Adipocyte (in vitro differentiated cells): ENCODE measurements at regions not wholly inside any gene's neighbourhood (a gene's known extent, or its start where the extent isn't known, plus 50 kb on each side); places are given as distances from the start of the nearest gene placed in this dataset.

Experiments used
- DNase-seq: peaks from one replicate; pipeline ENCODE4 v3.0.0-alpha.2; 2015; ENCODE audit warnings: low read depth
- H3K27me3 ChIP-seq: replicated peaks from 2 replicates; pipeline ENCODE4 v1.7.0; 2013; ENCODE audit warnings: mild to moderate bottlenecking, low read length, moderate library complexity; ENCODE audit not compliant: control insufficient read depth, insufficient read depth
- H3K36me3 ChIP-seq: 2 replicates; pipeline ENCODE4 v1.7.0; 2013; ENCODE audit warnings: low read length, mild to moderate bottlenecking, moderate library complexity; ENCODE audit not compliant: control insufficient read depth, insufficient read depth, severe bottlenecking
- H3K4me1 ChIP-seq: 2 replicates; pipeline ENCODE4 v1.7.0; 2013; ENCODE audit warnings: mild to moderate bottlenecking, low read length, moderate library complexity; ENCODE audit not compliant: control insufficient read depth, insufficient read depth
- H3K4me3 ChIP-seq: 2 replicates; pipeline ENCODE4 v1.7.0; 2013; ENCODE audit warnings: mild to moderate bottlenecking, low read length, moderate library complexity
- H3K9ac ChIP-seq: 2 replicates; pipeline ENCODE4 v1.7.0; 2013; ENCODE audit warnings: mild to moderate bottlenecking, low read length, moderate library complexity
- H3K9me3 ChIP-seq: 2 replicates; pipeline ENCODE4 v1.7.0; 2013; ENCODE audit warnings: mild to moderate bottlenecking, low read length, moderate library complexity; ENCODE audit not compliant: control insufficient read depth

DNA sequence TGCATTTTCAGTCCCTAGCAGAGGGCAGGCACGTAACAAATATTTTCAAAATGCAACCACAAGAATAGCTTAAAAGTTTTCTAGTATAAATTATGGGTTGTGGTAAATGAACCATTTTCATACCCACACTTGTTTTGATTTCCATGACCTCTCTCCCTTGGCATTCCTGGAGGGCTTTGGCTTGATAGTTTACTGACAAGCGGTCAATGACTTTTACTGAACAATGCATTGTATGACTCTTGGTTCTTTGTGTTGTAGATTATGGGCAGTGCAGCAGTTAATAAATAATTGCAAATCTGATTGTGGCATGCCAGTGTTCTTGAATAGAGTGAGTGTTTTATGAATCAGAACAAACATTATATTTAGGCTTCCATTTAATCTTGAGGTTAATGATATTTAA is 285.2 kb upstream of the ARX start:
- H3K36me3 ChIP-seq = no peaks in the 10 kb centered on the region
- H3K9me3 ChIP-seq = no peaks in the 10 kb centered on the region
- H3K4me3 ChIP-seq = no peak overlapping the region
- no peak for DNase-seq
- H3K27me3 ChIP-seq = peaks cover 3% of the 10 kb centered on the region
- H3K4me1 ChIP-seq = no peaks in the 10 kb centered on the region
- H3K9ac ChIP-seq = no peak overlapping the region

DNA sequence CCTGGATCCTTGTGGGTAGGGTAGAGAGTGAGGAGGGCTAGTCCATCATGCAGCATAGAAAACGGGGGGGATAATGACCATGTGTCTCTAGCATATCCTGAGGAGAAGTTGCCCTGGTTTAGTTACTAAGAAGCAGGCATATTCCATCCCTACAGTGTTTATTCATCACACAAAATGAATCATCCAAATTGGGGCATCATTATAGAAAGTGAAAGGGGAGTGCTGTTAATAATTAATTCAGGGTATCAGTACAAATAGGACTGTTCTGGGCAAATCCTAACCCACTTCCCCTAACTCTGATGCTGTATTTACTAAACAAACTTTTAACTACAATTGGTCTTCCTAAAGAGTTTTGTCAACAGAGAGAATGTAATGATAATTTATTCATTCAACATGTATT is 281.1 kb upstream of the ARX start:
- H3K4me1 ChIP-seq = no peaks in the 10 kb centered on the region
- H3K9me3 ChIP-seq = no peaks in the 10 kb centered on the region
- no peaks in the 10 kb centered on the region for H3K36me3 ChIP-seq
- H3K27me3 ChIP-seq = peaks cover 3% of the 10 kb centered on the region
- no peak for DNase-seq
- no peak overlapping the region for H3K4me3 ChIP-seq
- H3K9ac ChIP-seq = no peak overlapping the region

GRCh38 chrX:25295466-25295865 is 279.7 kb upstream of the ARX start:
- H3K9ac ChIP-seq = no peak overlapping the region
- peaks cover 3% of the 10 kb centered on the region for H3K27me3 ChIP-seq
- no peaks in the 10 kb centered on the region for H3K36me3 ChIP-seq
- H3K9me3 ChIP-seq = no peaks in the 10 kb centered on the region
- no peak for DNase-seq
- H3K4me3 ChIP-seq = no peak overlapping the region
- no peaks in the 10 kb centered on the region for H3K4me1 ChIP-seq

- Histone ChIP-seq H3K4me3 (no peak overlapping the region), H3K36me3 (no peaks in the 10 kb centered on the region), H3K4me1 (no peaks in the 10 kb centered on the region), H3K9me3 (no peaks in the 10 kb centered on the region), H3K9ac (no peak overlapping the region), H3K27me3 (no peaks in the 10 kb centered on the region)
- no peak for DNase-seq
Observed at GRCh38 chrX:25290132-25290531, 274.4 kb upstream of the ARX start.

GRCh38 chrX:25288676-25289075 is 272.9 kb upstream of the ARX start:
- no peak for DNase-seq
- no peaks in the 10 kb centered on the region for H3K36me3 ChIP-seq

DNA sequence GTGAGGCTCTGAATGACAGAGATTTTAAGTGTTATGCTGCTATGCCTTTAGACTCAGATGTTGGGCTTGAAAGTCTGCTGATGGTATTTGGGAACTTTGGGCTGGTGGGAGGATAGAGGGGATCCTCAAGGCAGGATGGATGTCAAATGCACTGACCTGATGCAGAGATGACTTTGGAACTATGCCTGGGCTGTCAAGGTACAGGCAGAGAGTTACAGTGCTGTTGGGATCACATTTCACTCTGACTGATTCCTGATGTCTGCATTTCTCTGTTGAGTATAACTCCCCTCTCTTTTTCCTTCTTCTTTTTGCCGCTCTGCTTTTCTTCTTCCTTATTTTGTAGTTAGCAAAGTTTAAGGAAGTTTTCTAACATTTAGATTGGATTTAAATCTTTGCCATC is 271.8 kb upstream of the ARX start:
- Histone ChIP-seq H3K4me3 (no peak overlapping the region), H3K4me1 (no peaks in the 10 kb centered on the region), H3K36me3 (no peaks in the 10 kb centered on the region), H3K27me3 (no peaks in the 10 kb centered on the region), H3K9ac (no peak overlapping the region), H3K9me3 (peaks cover 3% of the 10 kb centered on the region)
- no peak for DNase-seq

More at GRCh38 chrX:25288676-25289075, 272.9 kb upstream of the ARX start:
- Histone ChIP-seq H3K9me3 (no peaks in the 10 kb centered on the region), H3K9ac (no peak overlapping the region), H3K27me3 (no peaks in the 10 kb centered on the region), H3K4me1 (no peaks in the 10 kb centered on the region), H3K4me3 (no peak overlapping the region)

GRCh38 chrX:25285598-25285997 is 269.8 kb upstream of the ARX start:
- Histone ChIP-seq H3K9ac (no peak overlapping the region), H3K4me1 (no peaks in the 10 kb centered on the region), H3K27me3 (no peaks in the 10 kb centered on the region), H3K36me3 (no peaks in the 10 kb centered on the region), H3K4me3 (no peak overlapping the region), H3K9me3 (peaks cover 3% of the 10 kb centered on the region)
- no peak for DNase-seq

DNA sequence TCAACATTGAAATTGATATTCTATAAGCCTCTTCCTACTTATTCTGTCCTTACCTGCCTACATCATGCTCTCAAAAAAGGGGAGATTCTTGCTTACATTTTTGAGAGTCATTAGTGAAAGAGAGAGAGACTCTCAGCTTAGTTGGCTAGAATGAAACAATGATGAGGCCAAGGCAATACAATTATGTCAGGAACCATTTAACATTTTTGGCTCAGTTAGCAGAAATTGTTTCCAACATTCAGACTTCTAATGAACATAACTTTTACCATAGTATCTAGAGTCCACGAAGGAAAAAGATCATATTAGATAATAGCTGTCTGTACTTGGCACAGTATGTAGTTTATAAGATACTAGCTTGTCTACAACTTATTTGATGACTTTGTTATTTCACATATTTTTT is 263.7 kb upstream of the ARX start:
- Histone ChIP-seq H3K27me3 (no peaks in the 10 kb centered on the region), H3K9ac (no peak overlapping the region), H3K36me3 (no peaks in the 10 kb centered on the region), H3K4me3 (no peak overlapping the region), H3K9me3 (peaks cover 3% of the 10 kb centered on the region), H3K4me1 (no peaks in the 10 kb centered on the region)
- DNase-seq = no peak

DNA sequence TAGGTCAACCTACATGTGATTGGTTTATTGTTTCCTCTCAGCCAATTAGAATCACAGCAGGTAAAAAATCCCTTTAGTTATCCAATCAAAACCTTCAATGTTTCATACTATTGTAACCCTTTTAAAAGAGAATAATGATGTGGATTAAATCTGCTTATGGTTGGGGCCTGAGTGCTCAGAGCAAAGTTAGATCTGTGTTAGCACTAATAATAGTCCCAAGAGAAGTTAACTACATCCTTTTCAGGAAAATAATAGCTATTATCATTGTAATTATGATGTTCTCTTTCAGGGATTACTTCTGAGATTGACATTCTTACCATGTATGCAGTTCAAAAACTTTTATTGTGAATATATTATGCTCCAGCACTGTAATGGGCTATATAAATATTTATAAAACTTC is 262.6 kb upstream of the ARX start:
- no peak overlapping the region for H3K9ac ChIP-seq
- peaks cover 3% of the 10 kb centered on the region for H3K9me3 ChIP-seq
- no peaks in the 10 kb centered on the region for H3K4me1 ChIP-seq
- no peak overlapping the region for H3K4me3 ChIP-seq
- DNase-seq = no peak
- H3K27me3 ChIP-seq = no peaks in the 10 kb centered on the region
- no peaks in the 10 kb centered on the region for H3K36me3 ChIP-seq

DNA sequence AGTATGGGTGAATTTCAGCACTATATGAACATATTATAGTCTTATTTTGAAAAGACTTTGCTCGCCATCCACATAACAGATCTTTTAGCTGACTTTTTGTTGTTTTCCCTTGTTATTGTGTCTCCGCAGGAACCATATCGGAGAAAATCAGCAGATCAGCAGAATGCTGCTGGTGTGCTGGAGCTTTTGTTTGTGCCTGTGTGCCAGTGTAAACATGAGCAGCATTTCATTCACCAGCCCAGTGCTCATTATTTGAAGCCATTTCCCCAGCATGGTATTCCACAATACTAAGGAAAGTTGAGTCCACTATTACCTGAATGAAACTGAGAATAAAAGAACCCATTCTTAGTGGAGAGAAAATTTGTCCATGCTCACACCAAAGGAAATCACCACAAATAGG is 261.8 kb upstream of the ARX start:
- Histone ChIP-seq H3K4me3 (no peak overlapping the region), H3K9me3 (no peaks in the 10 kb centered on the region), H3K27me3 (no peaks in the 10 kb centered on the region), H3K4me1 (no peaks in the 10 kb centered on the region), H3K9ac (no peak overlapping the region), H3K36me3 (no peaks in the 10 kb centered on the region)
- no peak for DNase-seq

DNA sequence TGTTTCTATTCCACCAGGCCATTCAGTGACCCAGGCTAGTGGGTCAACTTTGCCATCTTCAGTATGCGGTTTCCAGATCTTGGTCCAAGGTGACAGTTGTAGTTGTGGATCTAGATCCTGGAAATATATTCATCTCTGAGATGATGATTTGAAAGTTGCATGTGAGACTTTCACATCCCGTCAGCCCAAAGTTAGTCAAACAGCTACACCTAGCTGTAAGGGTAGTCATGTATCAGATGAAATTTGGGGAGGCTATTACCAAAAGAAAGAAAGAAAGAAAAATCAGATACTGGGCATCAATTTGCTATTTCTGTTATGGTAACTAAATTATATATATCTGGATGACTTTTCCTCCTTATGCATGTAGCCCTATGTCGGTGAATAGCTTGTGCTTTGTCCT is 259.4 kb upstream of the ARX start:
- H3K4me1 ChIP-seq = no peaks in the 10 kb centered on the region
- H3K9me3 ChIP-seq = no peaks in the 10 kb centered on the region
- DNase-seq = peak; percentile 3
- no peaks in the 10 kb centered on the region for H3K36me3 ChIP-seq
- no peak overlapping the region for H3K9ac ChIP-seq
- H3K4me3 ChIP-seq = no peak overlapping the region
- peaks cover 3% of the 10 kb centered on the region for H3K27me3 ChIP-seq

GRCh38 chrX:25241461-25241860 is 225.7 kb upstream of the ARX start:
- no peaks in the 10 kb centered on the region for H3K27me3 ChIP-seq
- no peaks in the 10 kb centered on the region for H3K4me1 ChIP-seq
- no peaks in the 10 kb centered on the region for H3K36me3 ChIP-seq
- H3K9me3 ChIP-seq = no peaks in the 10 kb centered on the region
- no peak overlapping the region for H3K9ac ChIP-seq
- no peak overlapping the region for H3K4me3 ChIP-seq
- no peak for DNase-seq
